Peyer's patch (tissue), 4 donors: ENCODE measurements at regions not wholly inside any gene's neighbourhood (a gene's known extent, or its start where the extent isn't known, plus 50 kb on each side); places are given as distances from the start of the nearest gene placed in this dataset.

ENCODE experiments used
- DNase-seq, 3 donors: peaks; one replicate each; pipeline ENCODE4 v3.0.0-alpha.2; 2017 to 2019
- H3K27ac ChIP-seq, 4 donors: fragments of 200-600 bp; sonication (generic); one replicate each; pipeline ENCODE4 v1.5.1; 2016 to 2019
- H3K27me3 ChIP-seq, 2 donors: fragments of 200-600 bp; sonication (generic); one replicate each; pipeline ENCODE4 v1.5.1; 2019
- H3K36me3 ChIP-seq, 3 donors: fragments of 200-600 bp; sonication (generic); one replicate each; pipeline ENCODE4 v1.5.1; 2016 to 2019
- H3K4me1 ChIP-seq, 4 donors: fragments of 200-600 bp; sonication (generic); one replicate each; pipeline ENCODE4 v1.5.1; 2016 to 2019
- H3K4me3 ChIP-seq, 4 donors: fragments of 200-600 bp; sonication (generic); 1 replicate in 3 of 4; 2 replicates in 1 of 4; pipeline ENCODE4 v1.5.1; 2016 to 2019; ENCODE audit warnings: mild to moderate bottlenecking in 1 of 4
- H3K9me3 ChIP-seq, 4 donors: fragments of 200-600 bp; sonication (generic); one replicate each; pipeline ENCODE4 v1.5.1; 2016 to 2019; ENCODE audit warnings: mild to moderate bottlenecking in 1 of 4
- CTCF ChIP-seq, 6 experiments: fragments of 450-650 bp in 4 of 6; fragments of 200-600 bp in 2 of 6; sonication (generic) in 1 of 6; IDR thresholded peaks; one replicate each; pipeline ENCODE4 v1.5.1; 2017 to 2019; ENCODE audit warnings: antibody characterized with exemption in 6 of 6, mild to moderate bottlenecking in 3 of 6, moderate library complexity in 1 of 6
- POLR2A ChIP-seq, 2 donors: fragments of 450-650 bp; IDR thresholded peaks; one replicate each; pipeline ENCODE4 v1.5.1; 2017; ENCODE audit warnings: antibody characterized with exemption in 2 of 2, mild to moderate bottlenecking in 2 of 2, moderate library complexity in 2 of 2

- H3K36me3 ChIP-seq: no peaks in the 10 kb centered on the region
- no peaks in the 10 kb centered on the region for H3K4me1 ChIP-seq
- H3K27ac ChIP-seq: no peak overlapping the region
- no peaks in the 10 kb centered on the region for H3K27me3 ChIP-seq
- TF ChIP-seq CTCF (IDR thresholded peaks at IDR 0.05) (no peak), POLR2A (IDR thresholded peaks at IDR 0.05) (no peak)
- DNase-seq: no peak
- H3K4me3 ChIP-seq: no peak overlapping the region
- H3K9me3 ChIP-seq: no peaks in the 10 kb centered on the region
Observed at GRCh38 chr7:89477991-89478390, 676.3 kb upstream of the STEAP1 start.

GRCh38 chr7:89495704-89496103 is 658.6 kb upstream of the STEAP1 start:
- Histone ChIP-seq H3K36me3 (no peaks in the 10 kb centered on the region), H3K4me3 (no peak overlapping the region), H3K9me3 (no peaks in the 10 kb centered on the region), H3K27ac (no peak overlapping the region), H3K4me1 (no peaks in the 10 kb centered on the region), H3K27me3 (no peaks in the 10 kb centered on the region)
- no peak for TF ChIP-seq CTCF (IDR thresholded peaks at IDR 0.05)
- TF ChIP-seq POLR2A (IDR thresholded peaks at IDR 0.05): no peak
- DNase-seq: no peak

GRCh38 chr7:89500084-89500483 is 654.2 kb upstream of the STEAP1 start:
- H3K9me3 ChIP-seq: no peaks in the 10 kb centered on the region
- no peak for TF ChIP-seq POLR2A (IDR thresholded peaks at IDR 0.05)
- H3K4me3 ChIP-seq: no peak overlapping the region
- H3K27me3 ChIP-seq: no peaks in the 10 kb centered on the region
- no peak for DNase-seq
- H3K27ac ChIP-seq: no peak overlapping the region
- no peaks in the 10 kb centered on the region for H3K4me1 ChIP-seq
- H3K36me3 ChIP-seq: no peaks in the 10 kb centered on the region

GRCh38 chr7:89503281-89503680 is 651.0 kb upstream of the STEAP1 start:
- Histone ChIP-seq H3K4me3 (no peak overlapping the region), H3K9me3 (no peaks in the 10 kb centered on the region), H3K27me3 (no peaks in the 10 kb centered on the region), H3K27ac (no peak overlapping the region), H3K4me1 (no peaks in the 10 kb centered on the region), H3K36me3 (no peaks in the 10 kb centered on the region)
- TF ChIP-seq CTCF (IDR thresholded peaks at IDR 0.05) (no peak), POLR2A (IDR thresholded peaks at IDR 0.05) (no peak)
- no peak for DNase-seq

GRCh38 chr7:89507034-89507433 is 647.2 kb upstream of the STEAP1 start:
- H3K9me3 ChIP-seq: no peaks in the 10 kb centered on the region

GRCh38 chr7:89511900-89512299 is 642.4 kb upstream of the STEAP1 start:
- no peak for DNase-seq
- H3K4me1 ChIP-seq: no peaks in the 10 kb centered on the region
- no peaks in the 10 kb centered on the region for H3K9me3 ChIP-seq
- H3K36me3 ChIP-seq: no peaks in the 10 kb centered on the region
- no peak overlapping the region for H3K4me3 ChIP-seq
- H3K27me3 ChIP-seq: no peaks in the 10 kb centered on the region
- TF ChIP-seq POLR2A (IDR thresholded peaks at IDR 0.05) (no peak), CTCF (IDR thresholded peaks at IDR 0.05) (no peak)
- no peak overlapping the region for H3K27ac ChIP-seq

More at GRCh38 chr7:89507034-89507433, 647.2 kb upstream of the STEAP1 start:
- H3K27ac ChIP-seq: no peak overlapping the region
- H3K4me1 ChIP-seq: no peaks in the 10 kb centered on the region
- no peak overlapping the region for H3K4me3 ChIP-seq
- H3K36me3 ChIP-seq: no peaks in the 10 kb centered on the region
- TF ChIP-seq POLR2A (IDR thresholded peaks at IDR 0.05) (no peak), CTCF (IDR thresholded peaks at IDR 0.05) (no peak)
- no peak for DNase-seq
- no peaks in the 10 kb centered on the region for H3K27me3 ChIP-seq
